Body of pancreas (tissue), 4 donors: ENCODE measurements at regions not wholly inside any gene's neighbourhood (a gene's known extent, or its start where the extent isn't known, plus 50 kb on each side); places are given as distances from the start of the nearest gene placed in this dataset.

Experiments
- ATAC-seq: fragments of 150-250 bp; one replicate; pipeline ENCODE4 v1.9.1; 2016
- DNase-seq, 4 donors: peaks; one replicate each; pipeline ENCODE4 v3.0.0-alpha.2; 2019
- H3K27ac ChIP-seq, 4 donors: fragments of 200-600 bp; sonication (generic); 1 replicate in 3 of 4; 2 replicates in 1 of 4; pipeline versions ENCODE4 v1.5.1 to v1.6.1; 2016 to 2019; ENCODE audit warnings: mild to moderate bottlenecking in 1 of 4, mixed read lengths in 1 of 4, moderate library complexity in 1 of 4
- H3K27me3 ChIP-seq, 2 donors: fragments of 200-600 bp; sonication (generic); one replicate each; pipeline ENCODE4 v1.6.0; 2016; ENCODE audit warnings: mild to moderate bottlenecking in 1 of 2
- H3K36me3 ChIP-seq, 2 donors: fragments of 200-600 bp; sonication (generic); replicated peaks in 1 of 2; 2 replicates each; pipeline ENCODE4 v1.5.1; 2016; ENCODE audit warnings: low read depth in 2 of 2; ENCODE audit not compliant: insufficient read depth in 1 of 2
- H3K4me1 ChIP-seq: fragments of 200-600 bp; sonication (generic); one replicate; pipeline ENCODE4 v1.6.0; 2016
- H3K4me3 ChIP-seq, 2 donors: fragments of 200-600 bp; sonication (generic); 1 replicate in 1 of 2; 2 replicates in 1 of 2; pipeline ENCODE4 v1.5.1; 2016 to 2019
- H3K9me3 ChIP-seq, 3 donors: fragments of 200-600 bp; sonication (generic); 1 replicate in 2 of 3; 2 replicates in 1 of 3; pipeline ENCODE4 v1.5.1; 2016
- CTCF ChIP-seq, 7 experiments: fragments of 450-650 bp in 4 of 7; fragments of 200-600 bp in 3 of 7; sonication (generic) in 3 of 7; IDR thresholded peaks; one replicate each; pipeline ENCODE4 v1.5.1; 2016 to 2019; ENCODE audit warnings: antibody characterized with exemption in 7 of 7
- POLR2A ChIP-seq, 3 donors: fragments of 450-650 bp; IDR thresholded peaks; one replicate each; pipeline ENCODE4 v1.6.1; 2016; ENCODE audit warnings: antibody characterized with exemption in 3 of 3, mild to moderate bottlenecking in 2 of 3
- WGBS, 2 donors: methylation state at CpG; one replicate each; pipeline ENCODE4 v1.1.5; 2017; 5-methylcytosine and 5-hydroxymethylcytosine counted together
- intact Hi-C: fragments of 100-400 bp; cut with DNase I; formaldehyde crosslinking; loops from one replicate; pipeline ENCODE4 v1.15.1; 2023

GRCh38 chr11:129249351-129249750, 57.2 kb upstream of the ARHGAP32 start:
- intact Hi-C loops, result no loop called here
- no peak for TF ChIP-seq POLR2A (IDR thresholded peaks at IDR 0.05)
- no peak for TF ChIP-seq CTCF (IDR thresholded peaks at IDR 0.05)
- no peak overlapping the region for H3K27ac ChIP-seq
- WGBS, 2 donors, result 75 to 87% methylated on average over 4 of the region's 4 CpGs
- H3K27me3 ChIP-seq, result no peaks in the 10 kb centered on the region
- no peaks in the 10 kb centered on the region for H3K36me3 ChIP-seq
- ATAC-seq, result no peak
- DNase-seq, result no peak
- peaks cover 0 to 3% (median 0%) of the 10 kb centered on the region in 3 donors for H3K9me3 ChIP-seq
- peaks cover 6% of the 10 kb centered on the region for H3K4me1 ChIP-seq
- H3K4me3 ChIP-seq, result no peak overlapping the region

GRCh38 chr11:129248618-129249017, 56.5 kb upstream of the ARHGAP32 start:
- H3K4me3 ChIP-seq, result no peak overlapping the region
- H3K27me3 ChIP-seq, result no peaks in the 10 kb centered on the region
- TF ChIP-seq CTCF (IDR thresholded peaks at IDR 0.05) (no peak), POLR2A (IDR thresholded peaks at IDR 0.05) (no peak)
- peaks cover 0 to 3% (median 0%) of the 10 kb centered on the region in 3 donors for H3K9me3 ChIP-seq
- H3K4me1 ChIP-seq, result peaks cover 6% of the 10 kb centered on the region
- ATAC-seq, result peak; percentile 18
- H3K27ac ChIP-seq, result no peak overlapping the region
- H3K36me3 ChIP-seq, result no peaks in the 10 kb centered on the region
- DNase-seq, result no peak
- WGBS, 2 donors, result 57 to 62% methylated on average over 4 of the region's 4 CpGs
- intact Hi-C loops, result no loop called here

GRCh38 chr11:129247135-129247534, 55.0 kb upstream of the ARHGAP32 start:
- intact Hi-C loops, result no loop called here
- 72 to 73% methylated on average over 1 of the region's 1 CpG for WGBS, 2 donors

GRCh38 chr11:129242855-129243254, 50.7 kb upstream of the ARHGAP32 start:
- H3K27ac ChIP-seq, result no peak overlapping the region
- no peak for ATAC-seq

More at GRCh38 chr11:129247135-129247534, 55.0 kb upstream of the ARHGAP32 start:
- Histone ChIP-seq H3K4me1 (peaks cover 6% of the 10 kb centered on the region), H3K9me3 (peaks cover 0 to 3% (median 0%) of the 10 kb centered on the region in 3 donors), H3K27ac (no peak overlapping the region), H3K4me3 (no peak overlapping the region), H3K36me3 (no peaks in the 10 kb centered on the region), H3K27me3 (no peaks in the 10 kb centered on the region)
- TF ChIP-seq POLR2A (IDR thresholded peaks at IDR 0.05) (no peak), CTCF (IDR thresholded peaks at IDR 0.05) (no peak)
- ATAC-seq (no peak), DNase-seq (no peak)

More at GRCh38 chr11:129242855-129243254, 50.7 kb upstream of the ARHGAP32 start:
- intact Hi-C loops, result no loop called here
- Histone ChIP-seq H3K27me3 (no peaks in the 10 kb centered on the region), H3K9me3 (peaks cover 0 to 3% (median 0%) of the 10 kb centered on the region in 3 donors), H3K4me3 (no peak overlapping the region), H3K36me3 (no peaks in the 10 kb centered on the region), H3K4me1 (peaks cover 20% of the 10 kb centered on the region)
- DNase-seq, result no peak
- WGBS, 2 donors, result 87 to 88% methylated on average over 2 of the region's 2 CpGs
- TF ChIP-seq CTCF (IDR thresholded peaks at IDR 0.05), result no peak
